Neural cell (in vitro differentiated cells): ENCODE measurements at regions not wholly inside any gene's neighbourhood (a gene's known extent, or its start where the extent isn't known, plus 50 kb on each side); places are given as distances from the start of the nearest gene placed in this dataset.

ENCODE experiments used
- POLR2AphosphoS5 ChIP-seq: IDR thresholded peaks from 2 replicates; pipeline ENCODE4 v1.6.1; 2012
- TF ChIP-seq, protein P1 (sequence below): fragments of 450-650 bp; IDR thresholded peaks from 2 replicates; pipeline ENCODE4 v1.5.1; 2014; ENCODE audit warnings: antibody characterized with exemption, mild to moderate bottlenecking, moderate library complexity; ENCODE audit not compliant: poor library complexity, severe bottlenecking

DNA sequence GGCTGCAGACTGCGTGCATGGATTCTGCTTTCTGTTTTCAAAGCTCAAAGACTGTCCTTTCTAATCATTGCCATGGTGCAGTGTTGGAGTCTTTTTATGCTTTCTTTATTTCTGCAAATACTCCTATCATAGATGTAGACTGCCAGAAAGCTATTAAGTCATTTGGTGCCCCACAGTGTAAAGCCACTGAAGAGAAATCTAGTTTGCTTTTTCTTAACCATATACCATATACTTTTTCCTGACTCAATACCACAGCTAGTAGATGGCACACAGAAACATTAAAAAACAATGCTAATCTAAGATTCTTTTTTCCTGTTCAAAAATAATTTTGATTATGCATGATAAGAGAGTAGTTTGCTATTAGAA lies 109.9 kb upstream of the RAB27B start:
- TF ChIP-seq, protein P1, sequence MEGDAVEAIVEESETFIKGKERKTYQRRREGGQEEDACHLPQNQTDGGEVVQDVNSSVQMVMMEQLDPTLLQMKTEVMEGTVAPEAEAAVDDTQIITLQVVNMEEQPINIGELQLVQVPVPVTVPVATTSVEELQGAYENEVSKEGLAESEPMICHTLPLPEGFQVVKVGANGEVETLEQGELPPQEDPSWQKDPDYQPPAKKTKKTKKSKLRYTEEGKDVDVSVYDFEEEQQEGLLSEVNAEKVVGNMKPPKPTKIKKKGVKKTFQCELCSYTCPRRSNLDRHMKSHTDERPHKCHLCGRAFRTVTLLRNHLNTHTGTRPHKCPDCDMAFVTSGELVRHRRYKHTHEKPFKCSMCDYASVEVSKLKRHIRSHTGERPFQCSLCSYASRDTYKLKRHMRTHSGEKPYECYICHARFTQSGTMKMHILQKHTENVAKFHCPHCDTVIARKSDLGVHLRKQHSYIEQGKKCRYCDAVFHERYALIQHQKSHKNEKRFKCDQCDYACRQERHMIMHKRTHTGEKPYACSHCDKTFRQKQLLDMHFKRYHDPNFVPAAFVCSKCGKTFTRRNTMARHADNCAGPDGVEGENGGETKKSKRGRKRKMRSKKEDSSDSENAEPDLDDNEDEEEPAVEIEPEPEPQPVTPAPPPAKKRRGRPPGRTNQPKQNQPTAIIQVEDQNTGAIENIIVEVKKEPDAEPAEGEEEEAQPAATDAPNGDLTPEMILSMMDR: no peak
- TF ChIP-seq POLR2AphosphoS5: no peak
